K562 (cell line): ENCODE measurements at regions not wholly inside any gene's neighbourhood (a gene's known extent, or its start where the extent isn't known, plus 50 kb on each side); places are given as distances from the start of the nearest gene placed in this dataset.

ENCODE experiments used
- ATAC-seq: fragments of 200-7000 bp; cut with Tn5 transposase; 3 replicates; pipeline ENCODE4 v1.9.1; 2020; ENCODE audit warnings: moderate library complexity
- BruUV-seq: library from RNA; stranded (reverse); fragments of 400-500 nt; replicated peaks from 2 replicates; lab custom pipeline; 2021; lab: Mats Ljungman, UMichigan
- CTCF ChIA-PET: fragments of 300-600 bp; formaldehyde crosslinking; extraction: SDS; loops from one replicate; lab custom pipeline; 2021; ENCODE audit warnings: low intra/inter-chr PET ratio; lab: Yijun Ruan, JAX
- POLR2A ChIA-PET: fragments of 300-600, 350-650 bp; sonication (Branson Sonifier 250); formaldehyde crosslinking; extraction: SDS; loops from one replicate; lab custom pipeline; 2021; ENCODE audit warnings: antibody characterized with exemption, inconsistent platforms; lab: Yijun Ruan, JAX
- DNase-seq, 4 experiments: peaks; one replicate each; pipeline versions ENCODE4 v3.0.0 to v3.0.0-alpha.2; 2011 to 2018; ENCODE audit warnings: low spot score in 3 of 4, mixed read lengths in 3 of 4; ENCODE audit errors: extremely low read depth in 1 of 4
- FAIRE-seq: peaks from 2 replicates; lab custom pipeline; 2011; peaks lifted over from hg19 to GRCh38; lab: Jason Lieb, UNC
- H2AFZ ChIP-seq: 2 replicates; pipeline ENCODE4 v1.6.0; 2011; ENCODE audit warnings: low read depth, low read length, control low read depth, inconsistent platforms
- H3K27ac ChIP-seq: fragments of 200-600 bp; 3 replicates; pipeline ENCODE4 v1.8.0; 2011; ENCODE audit warnings: low read depth, mild to moderate bottlenecking, control low read depth, inconsistent platforms, low read length, moderate library complexity, mixed read lengths; ENCODE audit errors: extremely low read depth
- H3K27me3 ChIP-seq, 2 experiments: fragments of 300-600 bp in 1 of 2; 2 replicates in 1 of 2; 3 replicates in 1 of 2; pipeline versions ENCODE4 v1.6.0 to v1.8.0; 2011; ENCODE audit warnings: inconsistent platforms in 2 of 2, low read length in 2 of 2, mild to moderate bottlenecking in 1 of 2, mixed read lengths in 1 of 2, moderate library complexity in 1 of 2; ENCODE audit not compliant: control insufficient read depth in 2 of 2, insufficient read depth in 2 of 2
- H3K36me3 ChIP-seq: fragments of 300-600 bp; 3 replicates; pipeline ENCODE4 v1.8.0; 2011; ENCODE audit warnings: mild to moderate bottlenecking, low read length, inconsistent platforms; ENCODE audit not compliant: control insufficient read depth, insufficient read depth
- H3K4me1 ChIP-seq, 2 experiments: fragments of 200-600 bp in 1 of 2; replicated peaks in 1 of 2; 2 replicates in 1 of 2; 3 replicates in 1 of 2; pipeline versions ENCODE4 v1.5.1 to v1.8.0; 2011; ENCODE audit warnings: inconsistent platforms in 2 of 2, low read length in 2 of 2, mild to moderate bottlenecking in 1 of 2, mixed read lengths in 1 of 2, moderate library complexity in 1 of 2; ENCODE audit not compliant: control insufficient read depth in 2 of 2, insufficient read depth in 2 of 2
- H3K4me2 ChIP-seq: 2 replicates; pipeline ENCODE4 v1.6.1; 2011; ENCODE audit warnings: low read length, control low read depth, inconsistent platforms, mixed read lengths; ENCODE audit not compliant: insufficient read depth
- H3K4me3 ChIP-seq: fragments of 200-600 bp; sonication (generic), shearing (Covaris generic); 2 replicates; pipeline ENCODE4 v1.5.1; 2016; ENCODE audit warnings: control low read depth, inconsistent platforms
- H3K79me2 ChIP-seq: fragments of 200-600 bp; 3 replicates; pipeline ENCODE4 v1.8.0; 2011; ENCODE audit warnings: low read length, inconsistent platforms; ENCODE audit not compliant: control insufficient read depth, insufficient read depth
- H3K9ac ChIP-seq, 2 experiments: 2 replicates each; pipeline versions ENCODE4 v1.6.0 to v1.6.1; 2011; ENCODE audit warnings: low read depth in 2 of 2, low read length in 2 of 2, control low read depth in 1 of 2, inconsistent platforms in 1 of 2, mild to moderate bottlenecking in 1 of 2, mixed read lengths in 1 of 2; ENCODE audit not compliant: insufficient read depth in 1 of 2
- H3K9me1 ChIP-seq: one replicate; pipeline ENCODE4 v1.6.0; 2011; ENCODE audit warnings: inconsistent platforms, mild to moderate bottlenecking, low read length, moderate library complexity; ENCODE audit not compliant: control insufficient read depth, insufficient read depth
- H3K9me3 ChIP-seq: replicated peaks from 2 replicates; pipeline ENCODE4 v1.5.1; 2011; ENCODE audit warnings: low read depth, low read length, inconsistent platforms; ENCODE audit not compliant: control insufficient read depth, insufficient read depth
- H4K20me1 ChIP-seq: replicated peaks from 2 replicates; pipeline ENCODE4 v1.6.1; 2011; ENCODE audit warnings: low read length, inconsistent platforms, mixed read lengths; ENCODE audit not compliant: control insufficient read depth, insufficient read depth
- CSDE1 ChIP-seq, 2 experiments: fragments of 450-650 bp; IDR thresholded peaks; 2 replicates each; pipeline ENCODE4 v1.6.1; 2016; ENCODE audit warnings: mild to moderate bottlenecking in 1 of 2
- DDX20 ChIP-seq: fragments of 450-650 bp; IDR thresholded peaks from 2 replicates; pipeline ENCODE4 v1.6.1; 2016; ENCODE audit warnings: missing genetic modification characterization, low read depth, mild to moderate bottlenecking, missing compliant biosample characterization, moderate library complexity
- E2F5 ChIP-seq: sonication (generic); formaldehyde crosslinking; IDR thresholded peaks from 2 replicates; pipeline ENCODE4 v1.8.0; 2022; ENCODE audit warnings: mild to moderate bottlenecking, missing genetic modification reagents
- NFIX ChIP-seq: fragments of 250-450 bp; sonication (Bioruptor Pico); IDR thresholded peaks from 2 replicates; pipeline ENCODE4 v1.4.0; 2020; ENCODE audit warnings: low read depth, mild to moderate bottlenecking, moderate library complexity
- NFRKB ChIP-seq: fragments of 450-650 bp; IDR thresholded peaks from 2 replicates; pipeline ENCODE4 v1.6.1; 2016; ENCODE audit warnings: low read depth
- POU5F1 ChIP-seq: fragments of 150-350 bp; IDR thresholded peaks from 2 replicates; pipeline ENCODE4 v1.6.1; 2014; ENCODE audit warnings: borderline replicate concordance, low read length, low read depth, mild to moderate bottlenecking; ENCODE audit not compliant: partially characterized antibody
- XRCC5 ChIP-seq: fragments of 200-400 bp; formaldehyde crosslinking; IDR thresholded peaks from 2 replicates; pipeline ENCODE4 v1.6.1; 2017; ENCODE audit warnings: low read depth, mild to moderate bottlenecking, low read length
- ZFPM2 ChIP-seq: fragments of 250-450 bp; sonication (Bioruptor Pico); IDR thresholded peaks from 2 replicates; pipeline ENCODE4 v1.5.1; 2022; ENCODE audit warnings: mild to moderate bottlenecking
- ZNF121 ChIP-seq: sonication (generic); formaldehyde crosslinking; conservative IDR thresholded peaks from 2 replicates; pipeline ENCODE4 v1.8.0; 2022; ENCODE audit warnings: missing genetic modification reagents
- ZNF655 ChIP-seq: fragments of 250-450 bp; sonication (Bioruptor Pico); IDR thresholded peaks from 2 replicates; pipeline ENCODE4 v1.5.0; 2021
- WGBS: fragments of 100-300 bp; shearing (Covaris generic); methylation state at CpG from one replicate; pipeline ENCODE4 v1.1.6; 2016; ENCODE audit warnings: low coverage, mixed read lengths; ENCODE audit not compliant: insufficient coverage; ENCODE audit errors: missing lambda C conversion rate; 5-methylcytosine and 5-hydroxymethylcytosine counted together
- in situ Hi-C: fragments of 300-500 bp; cut with MboI; formaldehyde crosslinking; loops from 4 replicates; pipeline ENCODE4 v1.15.0; 2018; ENCODE audit warnings: inconsistent platforms, mixed read lengths
- intact Hi-C: fragments of 100-400 bp; cut with micrococcal nuclease; formaldehyde crosslinking; loops from 2 replicates; pipeline ENCODE4 v1.14.2; 2022

- CTCF ChIA-PET, result no interaction called here
- no TSS peak for BruUV-seq
- no peaks in the 10 kb centered on the region for H3K4me1 ChIP-seq
These were observed 92.4 kb upstream of the WDR17 start for GRCh38 chr4:175973027-175973923.

More at GRCh38 chr4:175973027-175973923, 92.4 kb upstream of the WDR17 start:
- Histone ChIP-seq H3K36me3 (no peaks in the 10 kb centered on the region), H4K20me1 (no peaks in the 10 kb centered on the region), H3K9me1 (no peaks in the 10 kb centered on the region), H3K27me3 (no peaks in the 10 kb centered on the region), H3K27ac (no peak overlapping the region), H3K4me3 (no peak overlapping the region), H3K9me3 (no peaks in the 10 kb centered on the region), H3K4me2 (no peak overlapping the region), H2AFZ (no peak overlapping the region), H3K9ac (no peak overlapping the region), H3K79me2 (no peaks in the 10 kb centered on the region)
- 0% methylated on average over 7 of the region's 7 CpGs for WGBS
- POLR2A ChIA-PET, result no interaction called here
- DNase-seq (no peak), ATAC-seq (no peak), FAIRE-seq (no peak)
- intact Hi-C loops (no loop called here), in situ Hi-C loops (loop anchor here (25.0 kb wide), 1 partner anchor 364 kb away; no protein-coding TSS in a partner anchor)
- TF ChIP-seq DDX20 (tag), result no peak
- TF ChIP-seq E2F5, result no peak
- no peak for TF ChIP-seq XRCC5
- TF ChIP-seq NFIX, result no peak
- no peak for TF ChIP-seq ZFPM2 (CRISPR knock-in tag)
- TF ChIP-seq ZNF655, result no peak
- no peak for TF ChIP-seq POU5F1
- no peak for TF ChIP-seq CSDE1 (IDR thresholded peaks at IDR 0.05)
- no peak for TF ChIP-seq NFRKB
- no peak for TF ChIP-seq ZNF121
